H1 (cell line): ENCODE measurements at regions not wholly inside any gene's neighbourhood (a gene's known extent, or its start where the extent isn't known, plus 50 kb on each side); places are given as distances from the start of the nearest gene placed in this dataset.

ENCODE experiments used
- CTCF ChIA-PET: fragments of 300-600 bp; sonication (Branson Sonifier 250); formaldehyde crosslinking; loops from one replicate; lab custom pipeline; 2021; ENCODE audit not compliant: partially characterized antibody; lab: Charles Lee
- POLR2A ChIA-PET: fragments of 300-600 bp; sonication (Branson Sonifier 250); formaldehyde crosslinking; loops from one replicate; lab custom pipeline; 2021; ENCODE audit warnings: inconsistent platforms; ENCODE audit not compliant: partially characterized antibody; lab: Charles Lee
- DNase-seq, 2 experiments: peaks; one replicate each; pipeline versions ENCODE4 v3.0.0 to v3.0.0-alpha.2; 2010 to 2022; ENCODE audit warnings: low spot score in 2 of 2, low read depth in 1 of 2, mixed read lengths in 1 of 2
- FAIRE-seq: peaks from 2 replicates; lab custom pipeline; 2011; peaks lifted over from hg19 to GRCh38; lab: Jason Lieb, UNC
- H2AFZ ChIP-seq: 2 replicates; pipeline ENCODE4 v1.8.1; 2012; ENCODE audit warnings: low read length, inconsistent platforms
- H2AK5ac ChIP-seq: 2 replicates; pipeline ENCODE4 v1.6.1; 2013; ENCODE audit warnings: low read depth, low read length
- H2BK120ac ChIP-seq: replicated peaks from 2 replicates; pipeline ENCODE3; 2013; ENCODE audit warnings: low read depth, low read length, inconsistent platforms
- H2BK12ac ChIP-seq: 2 replicates; pipeline ENCODE4 v1.6.1; 2013; ENCODE audit warnings: low read depth, low read length
- H2BK15ac ChIP-seq: 2 replicates; pipeline ENCODE4 v1.6.1; 2013; ENCODE audit warnings: low read length
- H2BK20ac ChIP-seq: 2 replicates; pipeline ENCODE4 v1.6.1; 2013; ENCODE audit warnings: low read length
- H2BK5ac ChIP-seq: 2 replicates; pipeline ENCODE4 v1.6.1; 2013; ENCODE audit warnings: low read depth, low read length
- H3K14ac ChIP-seq: 2 replicates; pipeline ENCODE4 v1.6.1; 2013; ENCODE audit warnings: inconsistent platforms; ENCODE audit not compliant: insufficient read length
- H3K18ac ChIP-seq: 2 replicates; pipeline ENCODE4 v1.6.1; 2013; ENCODE audit warnings: low read length; ENCODE audit errors: extremely low read depth
- H3K23ac ChIP-seq: 2 replicates; pipeline ENCODE4 v1.6.1; 2013; ENCODE audit warnings: inconsistent platforms; ENCODE audit not compliant: insufficient read length
- H3K23me2 ChIP-seq: 2 replicates; pipeline ENCODE4 v1.6.1; 2013; ENCODE audit warnings: low read depth, low read length
- H3K27ac ChIP-seq: 2 replicates; pipeline ENCODE4 v1.6.1; 2011; ENCODE audit warnings: low read depth, low read length, inconsistent platforms
- H3K27me3 ChIP-seq, 4 experiments: replicated peaks in 1 of 4; 1 replicate in 1 of 4; 2 replicates in 3 of 4; pipeline versions ENCODE4 v1.6.1 to v1.8.1; 2011 to 2013; ENCODE audit warnings: low read length in 3 of 4, mild to moderate bottlenecking in 3 of 4, inconsistent platforms in 2 of 4, mixed read lengths in 2 of 4, moderate library complexity in 1 of 4; ENCODE audit not compliant: control insufficient read depth in 3 of 4, insufficient read depth in 3 of 4; ENCODE audit errors: extremely low read depth in 1 of 4
- H3K36me3 ChIP-seq, 4 experiments: 2 replicates each; pipeline versions ENCODE4 v1.6.1 to v1.8.1; 2011 to 2013; ENCODE audit warnings: mild to moderate bottlenecking in 4 of 4, low read length in 3 of 4, moderate library complexity in 2 of 4, control low read depth in 1 of 4, inconsistent platforms in 1 of 4; ENCODE audit not compliant: insufficient read depth in 4 of 4, control insufficient read depth in 2 of 4
- H3K4ac ChIP-seq: replicated peaks from 2 replicates; pipeline ENCODE3; 2013; ENCODE audit warnings: low read length, low read depth, mixed read lengths, inconsistent platforms; ENCODE audit not compliant: insufficient read length
- H3K4me1 ChIP-seq, 4 experiments: replicated peaks in 1 of 4; 1 replicate in 1 of 4; 2 replicates in 3 of 4; pipeline versions ENCODE4 v1.6.1 to v1.8.1; 2011 to 2013; ENCODE audit warnings: low read length in 3 of 4, inconsistent platforms in 2 of 4, mixed read lengths in 1 of 4; ENCODE audit not compliant: insufficient read depth in 4 of 4, control insufficient read depth in 3 of 4
- H3K4me2 ChIP-seq, 2 experiments: 2 replicates each; pipeline versions ENCODE4 v1.6.1 to v1.8.1; 2011 to 2013; ENCODE audit warnings: low read depth in 2 of 2, low read length in 2 of 2, control low read depth in 1 of 2, inconsistent platforms in 1 of 2, mild to moderate bottlenecking in 1 of 2; ENCODE audit not compliant: insufficient read depth in 1 of 2
- H3K4me3 ChIP-seq, 4 experiments: fragments of 200-600, 300-600 bp in 1 of 4; sonication (generic), shearing (Covaris generic), sonication (Bioruptor Twin) in 1 of 4; 2 replicates each; pipeline versions ENCODE4 v1.5.1 to v1.8.1; 2011 to 2016; ENCODE audit warnings: low read length in 4 of 4, low read depth in 3 of 4, control low read depth in 2 of 4, inconsistent platforms in 2 of 4, mild to moderate bottlenecking in 2 of 4, mixed read lengths in 1 of 4, moderate library complexity in 1 of 4; ENCODE audit not compliant: insufficient read depth in 2 of 4; ENCODE audit errors: extremely low read depth in 1 of 4
- H3K56ac ChIP-seq: replicated peaks from 2 replicates; pipeline ENCODE3; 2013; ENCODE audit warnings: low read depth, mild to moderate bottlenecking, mixed read lengths, low read length, inconsistent platforms; ENCODE audit not compliant: insufficient read length
- H3K79me1 ChIP-seq: 2 replicates; pipeline ENCODE4 v1.6.1; 2013; ENCODE audit warnings: low read depth, low read length, control low read depth
- H3K79me2 ChIP-seq, 2 experiments: 2 replicates each; pipeline versions ENCODE4 v1.6.1 to v1.8.1; 2012 to 2013; ENCODE audit warnings: low read length in 2 of 2, mild to moderate bottlenecking in 2 of 2, inconsistent platforms in 1 of 2; ENCODE audit not compliant: insufficient read depth in 2 of 2, control insufficient read depth in 1 of 2
- H3K9ac ChIP-seq, 4 experiments: replicated peaks in 1 of 4; 1 replicate in 1 of 4; 2 replicates in 3 of 4; pipeline versions ENCODE4 v1.6.1 to v1.8.1; 2011 to 2013; ENCODE audit warnings: low read depth in 3 of 4, low read length in 3 of 4, control low read depth in 2 of 4, mild to moderate bottlenecking in 2 of 4, moderate library complexity in 2 of 4, inconsistent platforms in 1 of 4; ENCODE audit errors: extremely low read depth in 1 of 4
- H3K9me3 ChIP-seq, 2 experiments: 2 replicates each; pipeline versions ENCODE4 v1.6.1 to v1.8.1; 2012 to 2013; ENCODE audit warnings: mild to moderate bottlenecking in 2 of 2, moderate library complexity in 2 of 2, control low read depth in 1 of 2, inconsistent platforms in 1 of 2, low read depth in 1 of 2, low read length in 1 of 2, mixed read lengths in 1 of 2; ENCODE audit not compliant: insufficient read depth in 2 of 2
- H4K20me1 ChIP-seq, 2 experiments: replicated peaks in 1 of 2; 2 replicates each; pipeline versions ENCODE3 to v1.8.1; 2011 to 2013; ENCODE audit warnings: inconsistent platforms in 2 of 2, low read length in 2 of 2, mild to moderate bottlenecking in 1 of 2; ENCODE audit not compliant: insufficient read depth in 2 of 2, control insufficient read depth in 1 of 2
- H4K5ac ChIP-seq: 2 replicates; pipeline ENCODE4 v1.6.1; 2013; ENCODE audit warnings: low read length, low read depth, mixed read lengths, inconsistent platforms; ENCODE audit not compliant: insufficient read length
- H4K8ac ChIP-seq: 2 replicates; pipeline ENCODE4 v1.8.0; 2013; ENCODE audit warnings: mild to moderate bottlenecking, moderate library complexity, low read length, inconsistent platforms; ENCODE audit not compliant: insufficient read depth; ENCODE audit errors: extremely low read depth
- H4K91ac ChIP-seq: replicated peaks from 2 replicates; pipeline ENCODE3; 2013; ENCODE audit warnings: low read length, mixed read lengths, inconsistent platforms; ENCODE audit not compliant: insufficient read length
- CTCF ChIP-seq, 3 experiments: IDR thresholded peaks; 1 replicate in 2 of 3; 2 replicates in 1 of 3; pipeline versions ENCODE4 v1.5.1 to v1.6.1; 2011; ENCODE audit warnings: low read length in 3 of 3, mild to moderate bottlenecking in 3 of 3, inconsistent platforms in 2 of 3, low read depth in 1 of 3, moderate library complexity in 1 of 3; ENCODE audit not compliant: insufficient read depth in 1 of 3; ENCODE audit errors: control extremely low read depth in 1 of 3
- HDAC2 ChIP-seq, 2 experiments: fragments of 300-600 bp in 1 of 2; sonication (generic) in 1 of 2; IDR thresholded peaks; 2 replicates each; pipeline ENCODE4 v1.6.1; 2011 to 2012; ENCODE audit warnings: low read depth in 2 of 2, low read length in 2 of 2, mild to moderate bottlenecking in 2 of 2, moderate library complexity in 2 of 2, borderline replicate concordance in 1 of 2, inconsistent platforms in 1 of 2
- JUND ChIP-seq: IDR thresholded peaks from 2 replicates; pipeline ENCODE4 v1.6.1; 2011; ENCODE audit warnings: mild to moderate bottlenecking, improper control_type of control experiment, low read length
- KDM1A ChIP-seq: fragments of 200-600, 300-600 bp; sonication (generic); IDR thresholded peaks from 2 replicates; pipeline ENCODE4 v1.7.1; 2016; ENCODE audit warnings: mild to moderate bottlenecking, low read length, borderline replicate concordance
- POLR2AphosphoS5 ChIP-seq: IDR thresholded peaks from 2 replicates; pipeline ENCODE4 v1.6.1; 2011; ENCODE audit warnings: low read depth, low read length
- RBBP5 ChIP-seq: IDR thresholded peaks from 2 replicates; pipeline ENCODE4 v1.7.1; 2012; ENCODE audit warnings: low read depth, mild to moderate bottlenecking, inconsistent platforms, low read length, moderate library complexity, borderline replicate concordance
- RNF2 ChIP-seq: fragments of 200-900, 300-1000 bp; sonication (generic); IDR thresholded peaks from 2 replicates; pipeline ENCODE4 v1.7.1; 2016; ENCODE audit warnings: borderline replicate concordance, low read depth, mild to moderate bottlenecking, antibody characterized with exemption, low read length; ENCODE audit not compliant: poor library complexity, severe bottlenecking; ENCODE audit errors: missing control alignments
- SAP30 ChIP-seq: fragments of 300-600 bp; sonication (generic); IDR thresholded peaks from 2 replicates; pipeline ENCODE4 v1.7.1; 2012; ENCODE audit warnings: low read length, moderate library complexity, mild to moderate bottlenecking, inconsistent platforms; ENCODE audit not compliant: insufficient read depth, insufficient replicate concordance
- SP4 ChIP-seq: IDR thresholded peaks from 2 replicates; pipeline ENCODE4 v1.6.1; 2012; ENCODE audit warnings: low read length, inconsistent platforms
- ZNF274 ChIP-seq: IDR thresholded peaks from 2 replicates; pipeline ENCODE4 v1.7.0; 2012; ENCODE audit warnings: low read length, borderline replicate concordance; ENCODE audit errors: extremely low read depth
- WGBS, 2 experiments: shearing (Covaris generic) in 1 of 2; methylation state at CpG; one replicate each; pipeline versions ENCODE4 v1.1.6 to v1.1.7; 2013 to 2015; ENCODE audit warnings: low lambda C conversion rate in 2 of 2, mixed read lengths in 2 of 2, inconsistent platforms in 1 of 2, low coverage in 1 of 2, missing lambda C conversion rate in 1 of 2; ENCODE audit not compliant: insufficient replicate concordance in 2 of 2, insufficient coverage in 1 of 2, insufficient read length in 1 of 2; ENCODE audit errors: extremely low coverage in 1 of 2, missing lambda C conversion rate in 1 of 2; 5-methylcytosine and 5-hydroxymethylcytosine counted together

DNA sequence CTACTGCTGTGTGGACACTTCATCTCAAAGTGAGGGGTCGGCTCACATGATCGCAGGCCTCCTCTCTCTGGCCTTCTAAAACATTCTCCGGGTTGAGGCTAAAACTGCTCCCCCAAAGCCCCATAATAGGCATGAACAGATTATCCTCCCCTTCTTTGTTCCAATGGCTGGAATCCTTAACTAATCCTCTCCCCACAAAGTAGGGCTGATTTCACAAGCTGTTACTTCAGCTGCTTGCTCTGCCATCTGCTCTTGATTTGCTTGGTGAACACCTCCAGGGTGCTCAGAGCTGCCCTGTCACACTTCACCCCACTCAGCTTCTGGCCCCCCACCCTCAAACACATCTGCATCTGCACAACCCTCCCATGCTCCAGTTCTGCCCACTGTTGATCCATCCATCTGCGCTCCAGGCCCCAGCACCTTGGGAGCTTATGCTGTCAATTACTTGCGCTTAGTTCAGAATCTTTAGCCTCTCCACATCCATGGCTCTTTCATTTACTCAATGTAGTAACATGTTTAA, 173.1 kb upstream of the API5 start:
- H3K9me3 ChIP-seq = peaks cover 0 to 9% of the 10 kb centered on the region in 2 experiments; a peak in 2 of 4 replicates
- DNase-seq = no peak
- no peaks in the 10 kb centered on the region for H3K36me3 ChIP-seq
- H3K79me2 ChIP-seq = no peaks in the 10 kb centered on the region
- POLR2A ChIA-PET = no interaction called here
- H3K4me3 ChIP-seq = no peak overlapping the region
- H4K5ac ChIP-seq = no peak overlapping the region
- no peak overlapping the region for H3K23ac ChIP-seq
- WGBS, 2 experiments = 89% methylated on average over 5 of the region's 5 CpGs; no CpG with 5 or more reads in 1 of the 2 experiments
- no peak overlapping the region for H2BK5ac ChIP-seq
- no peak overlapping the region for H2AFZ ChIP-seq
- no peak overlapping the region for H3K56ac ChIP-seq
- H2BK120ac ChIP-seq = no peak overlapping the region
- no peaks in the 10 kb centered on the region for H3K4me1 ChIP-seq
- H3K18ac ChIP-seq = no peak overlapping the region
- no peak overlapping the region for H2BK20ac ChIP-seq
- H3K79me1 ChIP-seq = no peaks in the 10 kb centered on the region
- H4K20me1 ChIP-seq = no peaks in the 10 kb centered on the region
- no peaks in the 10 kb centered on the region for H3K27me3 ChIP-seq
- H3K4me2 ChIP-seq = no peak overlapping the region
- H2BK12ac ChIP-seq = no peak overlapping the region
- no peak overlapping the region for H3K14ac ChIP-seq
- no peaks in the 10 kb centered on the region for H3K23me2 ChIP-seq
- H3K27ac ChIP-seq = no peak overlapping the region
- H2AK5ac ChIP-seq = no peak overlapping the region
- no peak overlapping the region for H4K91ac ChIP-seq
- no peak overlapping the region for H3K4ac ChIP-seq
- FAIRE-seq = no peak
- no peak overlapping the region for H3K9ac ChIP-seq
- CTCF ChIA-PET = interaction anchor here (1.1 to 1.4 kb wide), 2 partner anchors 140 to 145 kb away, joined by 3 read pairs; no protein-coding TSS in a partner anchor
- H2BK15ac ChIP-seq = no peak overlapping the region
- H4K8ac ChIP-seq = no peak overlapping the region
- TF ChIP-seq SP4 (no peak), POLR2AphosphoS5 (no peak), KDM1A (no peak), SAP30 (no peak), RBBP5 (no peak), ZNF274 (no peak), JUND (no peak), CTCF (IDR thresholded peaks at IDR 0.05; ENCODE audit: control extremely low read depth in 1 of 3, insufficient read depth in 1 of 3, low read depth in 1 of 3, low read length in 3 of 3) (no peak), HDAC2 (IDR thresholded peaks at IDR 0.05; ENCODE audit: borderline replicate concordance in 1 of 2, low read depth in 2 of 2, low read length in 2 of 2) (no peak), RNF2 (no peak)
